Osteoblast (primary cell): ENCODE measurements at regions not wholly inside any gene's neighbourhood (a gene's known extent, or its start where the extent isn't known, plus 50 kb on each side); places are given as distances from the start of the nearest gene placed in this dataset.

ENCODE experiments used
- DNase-seq: peaks from one replicate; pipeline ENCODE4 v3.0.0; 2011; ENCODE audit warnings: low spot score, mixed read lengths; ENCODE audit not compliant: insufficient read length; ENCODE audit errors: missing footprints
- H2AFZ ChIP-seq: 2 replicates; pipeline ENCODE4 v1.6.0; 2011; ENCODE audit warnings: mild to moderate bottlenecking, low read length
- H3K27ac ChIP-seq: 2 replicates; pipeline ENCODE4 v1.5.1; 2011; ENCODE audit warnings: mild to moderate bottlenecking, low read depth, low read length, moderate library complexity
- H3K27me3 ChIP-seq: 2 replicates; pipeline ENCODE4 v1.6.0; 2012; ENCODE audit warnings: mild to moderate bottlenecking, control low read depth, inconsistent platforms, low read length, moderate library complexity; ENCODE audit not compliant: insufficient read depth
- H3K36me3 ChIP-seq: 2 replicates; pipeline ENCODE4 v1.5.1; 2011; ENCODE audit warnings: mild to moderate bottlenecking, low read length, control low read depth, moderate library complexity; ENCODE audit not compliant: insufficient read depth
- H3K4me1 ChIP-seq: 2 replicates; pipeline ENCODE4 v1.5.1; 2011; ENCODE audit warnings: mild to moderate bottlenecking, low read length, control low read depth, moderate library complexity; ENCODE audit not compliant: insufficient read depth
- H3K4me2 ChIP-seq: 2 replicates; pipeline ENCODE4 v1.6.0; 2011; ENCODE audit warnings: mild to moderate bottlenecking, low read length; ENCODE audit not compliant: insufficient read depth
- H3K4me3 ChIP-seq: fragments of 200-600 bp; sonication (generic); 3 replicates; pipeline ENCODE4 v1.5.1; 2012; ENCODE audit warnings: mild to moderate bottlenecking, low read length, inconsistent platforms; ENCODE audit not compliant: insufficient read depth
- H3K79me2 ChIP-seq: 2 replicates; pipeline ENCODE4 v1.6.0; 2012; ENCODE audit warnings: mild to moderate bottlenecking, low read length, control low read depth, inconsistent platforms; ENCODE audit not compliant: insufficient read depth
- H3K9me3 ChIP-seq: 2 replicates; pipeline ENCODE4 v1.5.1; 2011; ENCODE audit warnings: low read depth, low read length, control low read depth
- H4K20me1 ChIP-seq: 2 replicates; pipeline ENCODE4 v1.6.0; 2012; ENCODE audit warnings: mild to moderate bottlenecking, low read length, control low read depth; ENCODE audit not compliant: insufficient read depth
- TF ChIP-seq, protein P1 (sequence below): IDR thresholded peaks from 2 replicates; pipeline ENCODE4 v1.5.1; 2011; ENCODE audit warnings: mild to moderate bottlenecking, low read depth, low read length, moderate library complexity; ENCODE audit errors: extremely low read depth

DNA sequence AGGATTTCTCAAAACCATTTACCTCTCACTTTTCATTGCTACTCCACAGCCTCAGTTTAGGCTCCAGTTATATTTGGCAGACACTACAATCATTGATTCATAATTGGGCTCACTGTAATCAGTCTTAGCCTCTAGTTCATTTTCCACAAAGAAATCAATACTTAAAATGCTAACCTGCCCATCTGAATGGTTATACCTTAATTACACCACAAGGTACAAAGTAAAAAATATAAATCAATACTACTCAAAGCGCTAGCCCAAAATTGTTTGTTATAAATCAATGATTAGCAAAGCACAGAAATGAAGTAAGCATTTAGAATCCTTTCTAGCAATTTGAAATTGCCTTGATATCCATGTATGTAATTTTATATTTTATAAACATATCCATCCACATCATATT, 222.6 kb upstream of the NDST3 start:
- H3K9me3 ChIP-seq = no peaks in the 10 kb centered on the region
- no peaks in the 10 kb centered on the region for H3K79me2 ChIP-seq

DNA sequence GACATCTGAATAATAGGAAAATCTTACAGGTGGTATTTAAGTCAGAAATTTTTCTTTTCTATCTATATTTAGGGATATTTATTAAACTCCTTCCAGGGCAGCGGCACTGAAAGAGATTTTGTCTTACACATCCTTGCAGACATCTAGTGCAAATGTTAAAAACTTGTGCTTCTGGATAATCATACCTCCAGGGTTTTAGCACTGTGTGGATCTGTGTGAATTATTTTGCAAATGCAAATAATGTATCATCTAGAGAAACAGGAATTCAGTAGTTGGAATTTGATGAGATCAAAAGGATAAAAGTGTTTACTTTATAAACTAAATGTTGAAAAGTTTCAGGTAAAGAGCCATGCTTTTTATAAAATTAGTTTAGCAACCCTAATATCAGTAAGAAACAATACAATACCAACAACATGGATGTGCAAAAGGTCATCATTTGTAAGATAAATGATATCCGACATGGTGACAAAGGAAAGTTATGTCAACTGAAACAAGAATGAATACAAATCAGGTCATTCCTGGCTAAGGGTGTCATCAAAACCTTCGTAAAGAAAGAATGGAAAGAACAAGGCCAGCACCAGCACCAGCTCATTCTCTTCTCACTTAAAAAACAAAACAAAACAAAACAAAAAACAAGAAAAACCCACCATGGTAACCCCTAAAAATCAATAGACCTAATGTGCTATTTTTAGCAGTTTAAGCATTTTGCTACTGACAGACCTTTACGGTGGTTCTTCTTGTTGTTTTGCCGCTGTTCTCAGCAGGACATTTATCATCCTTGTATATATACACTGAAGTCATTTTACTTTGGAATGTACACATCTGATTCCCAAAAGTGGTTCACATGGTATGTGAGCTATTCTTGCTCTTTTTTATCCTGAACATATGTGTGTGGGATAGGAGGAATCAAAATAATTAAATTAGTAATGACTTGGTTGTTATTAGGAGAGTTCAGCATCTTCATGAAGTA, 219.7 kb upstream of the NDST3 start:
- no peak overlapping the region for H3K27ac ChIP-seq
- H3K4me3 ChIP-seq = no peak overlapping the region
- no peak for DNase-seq
- H3K79me2 ChIP-seq = no peaks in the 10 kb centered on the region
- H3K4me1 ChIP-seq = no peaks in the 10 kb centered on the region
- H4K20me1 ChIP-seq = no peaks in the 10 kb centered on the region
- no peaks in the 10 kb centered on the region for H3K9me3 ChIP-seq
- H3K27me3 ChIP-seq = no peaks in the 10 kb centered on the region
- no peak overlapping the region for H2AFZ ChIP-seq
- no peak overlapping the region for H3K4me2 ChIP-seq
- no peaks in the 10 kb centered on the region for H3K36me3 ChIP-seq
- TF ChIP-seq, protein P1, sequence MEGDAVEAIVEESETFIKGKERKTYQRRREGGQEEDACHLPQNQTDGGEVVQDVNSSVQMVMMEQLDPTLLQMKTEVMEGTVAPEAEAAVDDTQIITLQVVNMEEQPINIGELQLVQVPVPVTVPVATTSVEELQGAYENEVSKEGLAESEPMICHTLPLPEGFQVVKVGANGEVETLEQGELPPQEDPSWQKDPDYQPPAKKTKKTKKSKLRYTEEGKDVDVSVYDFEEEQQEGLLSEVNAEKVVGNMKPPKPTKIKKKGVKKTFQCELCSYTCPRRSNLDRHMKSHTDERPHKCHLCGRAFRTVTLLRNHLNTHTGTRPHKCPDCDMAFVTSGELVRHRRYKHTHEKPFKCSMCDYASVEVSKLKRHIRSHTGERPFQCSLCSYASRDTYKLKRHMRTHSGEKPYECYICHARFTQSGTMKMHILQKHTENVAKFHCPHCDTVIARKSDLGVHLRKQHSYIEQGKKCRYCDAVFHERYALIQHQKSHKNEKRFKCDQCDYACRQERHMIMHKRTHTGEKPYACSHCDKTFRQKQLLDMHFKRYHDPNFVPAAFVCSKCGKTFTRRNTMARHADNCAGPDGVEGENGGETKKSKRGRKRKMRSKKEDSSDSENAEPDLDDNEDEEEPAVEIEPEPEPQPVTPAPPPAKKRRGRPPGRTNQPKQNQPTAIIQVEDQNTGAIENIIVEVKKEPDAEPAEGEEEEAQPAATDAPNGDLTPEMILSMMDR = no peak

More for the DNA sequence above, 222.6 kb upstream of the NDST3 start:
- TF ChIP-seq, protein P1 = no peak
- Histone ChIP-seq H3K36me3 (no peaks in the 10 kb centered on the region), H3K27me3 (no peaks in the 10 kb centered on the region), H3K4me2 (no peak overlapping the region), H4K20me1 (no peaks in the 10 kb centered on the region), H2AFZ (no peak overlapping the region), H3K4me3 (no peak overlapping the region), H3K27ac (no peak overlapping the region), H3K4me1 (no peaks in the 10 kb centered on the region)
- DNase-seq = no peak

DNA sequence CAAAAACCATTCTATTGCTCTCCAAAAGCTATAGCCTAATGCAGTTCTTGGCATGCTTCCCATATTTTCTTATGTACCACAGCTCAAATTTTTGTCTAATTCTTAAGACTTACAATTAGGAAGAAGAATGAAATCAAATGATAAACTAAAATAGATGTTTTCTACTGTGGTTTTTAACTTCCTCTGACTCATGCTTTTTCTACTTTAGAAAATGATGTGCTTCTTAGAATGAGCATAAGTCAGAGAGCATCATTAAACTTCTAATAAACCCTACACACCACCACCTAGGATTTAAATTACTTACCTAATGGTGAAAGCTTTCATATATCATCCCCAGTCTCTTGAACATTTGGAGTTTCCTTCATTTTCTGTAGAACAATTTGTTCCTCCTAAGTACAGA, 217.0 kb upstream of the NDST3 start:
- Histone ChIP-seq H4K20me1 (no peaks in the 10 kb centered on the region), H3K27me3 (no peaks in the 10 kb centered on the region), H3K4me2 (no peak overlapping the region), H2AFZ (no peak overlapping the region), H3K36me3 (no peaks in the 10 kb centered on the region), H3K4me3 (no peak overlapping the region), H3K9me3 (no peaks in the 10 kb centered on the region), H3K79me2 (no peaks in the 10 kb centered on the region), H3K4me1 (no peaks in the 10 kb centered on the region), H3K27ac (no peak overlapping the region)
- TF ChIP-seq, protein P1 = no peak
- DNase-seq = no peak

DNA sequence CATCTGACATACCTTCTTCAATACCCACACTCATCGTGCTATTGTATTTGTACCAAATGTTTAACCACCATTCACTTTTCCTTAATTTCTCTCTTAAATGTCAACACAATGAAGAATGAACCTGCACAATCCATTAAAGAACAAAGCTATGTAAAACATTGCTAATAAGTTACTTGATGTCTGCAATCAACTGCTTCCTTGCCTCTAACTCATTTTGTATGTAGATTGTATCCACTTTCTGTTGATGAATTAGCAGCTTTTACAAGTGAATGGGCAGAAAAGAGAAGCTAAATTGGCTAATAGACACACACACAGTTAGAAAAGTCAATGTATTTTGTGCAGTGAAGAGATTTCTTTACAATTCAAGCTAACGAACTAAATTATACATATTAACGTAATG, 212.5 kb upstream of the NDST3 start:
- Histone ChIP-seq H3K4me3 (no peak overlapping the region), H2AFZ (no peak overlapping the region), H4K20me1 (no peaks in the 10 kb centered on the region), H3K4me1 (no peaks in the 10 kb centered on the region), H3K9me3 (no peaks in the 10 kb centered on the region), H3K79me2 (no peaks in the 10 kb centered on the region), H3K27ac (no peak overlapping the region), H3K36me3 (no peaks in the 10 kb centered on the region), H3K4me2 (no peak overlapping the region), H3K27me3 (no peaks in the 10 kb centered on the region)
- TF ChIP-seq, protein P1 = no peak
- DNase-seq = no peak
